HepG2 (cell line): ENCODE measurements at regions not wholly inside any gene's neighbourhood (a gene's known extent, or its start where the extent isn't known, plus 50 kb on each side); places are given as distances from the start of the nearest gene placed in this dataset.

Source experiments
- ATAC-seq: fragments of 200-7000 bp; cut with Tn5 transposase; 3 replicates; pipeline ENCODE4 v1.9.1; 2020; ENCODE audit warnings: mild to moderate bottlenecking, moderate library complexity
- BruUV-seq: library from RNA; stranded (reverse); fragments of 400-500 nt; replicated peaks from 2 replicates; lab custom pipeline; 2021; lab: Mats Ljungman, UMichigan
- CTCF ChIA-PET: fragments of 300-600 bp; formaldehyde crosslinking; extraction: SDS; loops from one replicate; lab custom pipeline; 2021; ENCODE audit warnings: low total read pairs, inconsistent platforms, low intra/inter-chr PET ratio; lab: Yijun Ruan, JAX
- POLR2A ChIA-PET: fragments of 350-600 bp; sonication (Branson Sonifier 250); formaldehyde crosslinking; loops from one replicate; lab custom pipeline; 2020; ENCODE audit warnings: antibody characterized with exemption, inconsistent platforms; lab: Yijun Ruan, JAX
- DNase-seq: peaks from one replicate; pipeline ENCODE4 v3.0.0-alpha.2; 2015; ENCODE audit warnings: low spot score
- FAIRE-seq: peaks from 3 replicates; lab custom pipeline; 2011; peaks lifted over from hg19 to GRCh38; lab: Jason Lieb, UNC
- H2AFZ ChIP-seq: one replicate; pipeline ENCODE4 v1.6.1; 2011; ENCODE audit warnings: low read length, inconsistent platforms
- H3K27ac ChIP-seq: fragments of 300-600 bp; 3 replicates; pipeline ENCODE4 v1.8.0; 2011; ENCODE audit warnings: mixed run types, mild to moderate bottlenecking, mixed read lengths, low read length, inconsistent platforms; ENCODE audit not compliant: insufficient read depth; ENCODE audit errors: extremely low read length
- H3K27me3 ChIP-seq, 2 experiments: fragments of 200-600 bp in 1 of 2; 2 replicates in 1 of 2; 3 replicates in 1 of 2; pipeline versions ENCODE4 v1.6.0 to v1.8.0; 2011; ENCODE audit warnings: low read length in 2 of 2, mild to moderate bottlenecking in 2 of 2, moderate library complexity in 2 of 2, inconsistent platforms in 1 of 2; ENCODE audit not compliant: insufficient read depth in 2 of 2, control insufficient read depth in 1 of 2
- H3K36me3 ChIP-seq, 2 experiments: fragments of 200-600 bp in 1 of 2; replicated peaks in 1 of 2; 2 replicates in 1 of 2; 3 replicates in 1 of 2; pipeline versions ENCODE4 v1.5.1 to v1.8.0; 2011; ENCODE audit warnings: low read length in 2 of 2, inconsistent platforms in 1 of 2; ENCODE audit not compliant: insufficient read depth in 2 of 2, control insufficient read depth in 1 of 2
- H3K4me1 ChIP-seq: 2 replicates; pipeline ENCODE4 v1.5.1; 2012; ENCODE audit warnings: low read length, inconsistent platforms; ENCODE audit not compliant: insufficient read depth
- H3K4me2 ChIP-seq: 2 replicates; pipeline ENCODE4 v1.6.0; 2011; ENCODE audit warnings: low read depth, low read length, inconsistent platforms
- H3K4me3 ChIP-seq, 3 experiments: fragments of 200-600 bp in 1 of 3; sonication (generic), shearing (Covaris generic) in 1 of 3; replicated peaks in 1 of 3; 2 replicates each; pipeline ENCODE4 v1.5.1; 2011 to 2016; ENCODE audit warnings: low read length in 3 of 3, inconsistent platforms in 2 of 3, low read depth in 2 of 3, mild to moderate bottlenecking in 2 of 3, control low read depth in 1 of 3, mixed read lengths in 1 of 3; ENCODE audit not compliant: insufficient read depth in 1 of 3
- H3K79me2 ChIP-seq: one replicate; pipeline ENCODE4 v1.6.1; 2011; ENCODE audit warnings: low read length, inconsistent platforms; ENCODE audit not compliant: insufficient read depth
- H3K9ac ChIP-seq: 2 replicates; pipeline ENCODE4 v1.6.0; 2011; ENCODE audit warnings: mild to moderate bottlenecking, low read depth, low read length, inconsistent platforms; ENCODE audit not compliant: insufficient read depth
- H3K9me3 ChIP-seq: 2 replicates; pipeline ENCODE4 v1.5.1; 2012; ENCODE audit warnings: mild to moderate bottlenecking, low read length
- H4K20me1 ChIP-seq: 2 replicates; pipeline ENCODE4 v1.6.0; 2011; ENCODE audit warnings: inconsistent platforms, mild to moderate bottlenecking, low read length, moderate library complexity; ENCODE audit not compliant: insufficient read depth
- ARNT2 ChIP-seq: sonication (generic); formaldehyde crosslinking; IDR thresholded peaks from 2 replicates; pipeline ENCODE4 v1.8.0; 2022; ENCODE audit warnings: mild to moderate bottlenecking, low read depth, missing genetic modification reagents, moderate library complexity
- CENPX ChIP-seq: sonication (generic); formaldehyde crosslinking; IDR thresholded peaks from 2 replicates; pipeline ENCODE4 v1.9.0; 2021; ENCODE audit warnings: mild to moderate bottlenecking, missing genetic modification reagents, moderate library complexity
- LRRFIP1 ChIP-seq: sonication (generic); formaldehyde crosslinking; conservative IDR thresholded peaks from 2 replicates; pipeline ENCODE4 v1.4.0; 2020; ENCODE audit warnings: missing genetic modification reagents
- SRY ChIP-seq: sonication (generic); formaldehyde crosslinking; IDR thresholded peaks from 2 replicates; pipeline ENCODE4 v1.8.0; 2022; ENCODE audit warnings: mild to moderate bottlenecking, missing genetic modification reagents
- THYN1 ChIP-seq: sonication (generic); formaldehyde crosslinking; IDR thresholded peaks from 2 replicates; pipeline ENCODE4 v1.8.1; 2023; ENCODE audit warnings: low read depth, mild to moderate bottlenecking, moderate library complexity, missing genetic modification reagents, borderline replicate concordance
- TSC22D2 ChIP-seq: sonication (generic); formaldehyde crosslinking; IDR thresholded peaks from 2 replicates; pipeline ENCODE4 v1.5.1; 2020; ENCODE audit warnings: missing genetic modification reagents, mild to moderate bottlenecking, borderline replicate concordance
- ZBTB7B ChIP-seq: sonication (generic); formaldehyde crosslinking; IDR thresholded peaks from 2 replicates; pipeline ENCODE4 v1.4.0; 2020; ENCODE audit warnings: missing genetic modification reagents
- ZNF263 ChIP-seq: sonication (generic); formaldehyde crosslinking; IDR thresholded peaks from 2 replicates; pipeline ENCODE4 v1.4.0; 2020; ENCODE audit warnings: missing genetic modification reagents
- ZNF282 ChIP-seq: fragments of 450-650 bp; IDR thresholded peaks from 2 replicates; pipeline ENCODE4 v1.6.1; 2018; ENCODE audit not compliant: partially characterized antibody
- ZNF484 ChIP-seq: sonication (generic); formaldehyde crosslinking; IDR thresholded peaks from 2 replicates; pipeline ENCODE4 v1.5.1; 2020; ENCODE audit warnings: mild to moderate bottlenecking, low read depth, missing genetic modification reagents, borderline replicate concordance
- ZNF766 ChIP-seq: sonication (generic); formaldehyde crosslinking; IDR thresholded peaks from 2 replicates; pipeline ENCODE4 v1.5.0; 2020; ENCODE audit warnings: missing genetic modification reagents, borderline replicate concordance
- WGBS: methylation state at CpG from one replicate; pipeline ENCODE4 v1.1.6; 2017; ENCODE audit warnings: low lambda C conversion rate; 5-methylcytosine and 5-hydroxymethylcytosine counted together
- in situ Hi-C: cut with HindIII; loops from 2 replicates; pipeline ENCODE4 v1.10.0; 2017; ENCODE audit warnings: low pct_unique_long_range_greater_than_20kb; ENCODE audit not compliant: extremely low pct_ligation_motif_present
- intact Hi-C: fragments of 100-400 bp; cut with micrococcal nuclease; formaldehyde crosslinking; loops from one replicate; pipeline ENCODE4 v1.10.0; 2022; ENCODE audit not compliant: unreplicated experiment

- Histone ChIP-seq H3K4me3 (no peak overlapping the region), H3K27me3 (no peaks in the 10 kb centered on the region; a peak in 1 of 5 replicates), H4K20me1 (no peaks in the 10 kb centered on the region), H3K36me3 (no peaks in the 10 kb centered on the region), H3K9me3 (peaks cover 74% of the 10 kb centered on the region), H3K9ac (no peak overlapping the region), H3K4me1 (no peaks in the 10 kb centered on the region), H2AFZ (no peak overlapping the region), H3K27ac (no peak overlapping the region), H3K79me2 (no peaks in the 10 kb centered on the region), H3K4me2 (no peak overlapping the region)
- in situ Hi-C loops = no loop called here
- no TSS peak for BruUV-seq
- ChIA-PET CTCF (no interaction called here), POLR2A (no interaction called here)
- FAIRE-seq (no peak), DNase-seq (no peak), ATAC-seq (no peak)
- TF ChIP-seq ZNF263 (CRISPR knock-in tag) (no peak), CENPX (no peak), THYN1 (CRISPR knock-in tag) (no peak), ZBTB7B (no peak), LRRFIP1 (CRISPR knock-in tag) (no peak), ZNF484 (CRISPR knock-in tag) (no peak), ZNF282 (no peak), ZNF766 (CRISPR knock-in tag) (no peak), SRY (no peak), TSC22D2 (no peak), ARNT2 (CRISPR knock-in tag) (no peak)
- intact Hi-C loops = no loop called here
- 12% methylated on average over 1 of the region's 1 CpG for WGBS
Observed at GRCh38 chr21:27584256-27584655, 617.4 kb upstream of the ADAMTS5 start.
